Stimulated activated CD8-positive, alpha-beta memory T cell treated with anti-CD3 and anti-CD28 coated beads, Interleukin-2, amount 100 ng/mL, for 48 hours (primary cell): ENCODE measurements at regions not wholly inside any gene's neighbourhood (a gene's known extent, or its start where the extent isn't known, plus 50 kb on each side); places are given as distances from the start of the nearest gene placed in this dataset.

Experiments
- DNase-seq, 2 donors: peaks; one replicate each; pipeline ENCODE4 v3.0.0-alpha.2; 2020; ENCODE audit warnings: low read depth in 2 of 2

DNA sequence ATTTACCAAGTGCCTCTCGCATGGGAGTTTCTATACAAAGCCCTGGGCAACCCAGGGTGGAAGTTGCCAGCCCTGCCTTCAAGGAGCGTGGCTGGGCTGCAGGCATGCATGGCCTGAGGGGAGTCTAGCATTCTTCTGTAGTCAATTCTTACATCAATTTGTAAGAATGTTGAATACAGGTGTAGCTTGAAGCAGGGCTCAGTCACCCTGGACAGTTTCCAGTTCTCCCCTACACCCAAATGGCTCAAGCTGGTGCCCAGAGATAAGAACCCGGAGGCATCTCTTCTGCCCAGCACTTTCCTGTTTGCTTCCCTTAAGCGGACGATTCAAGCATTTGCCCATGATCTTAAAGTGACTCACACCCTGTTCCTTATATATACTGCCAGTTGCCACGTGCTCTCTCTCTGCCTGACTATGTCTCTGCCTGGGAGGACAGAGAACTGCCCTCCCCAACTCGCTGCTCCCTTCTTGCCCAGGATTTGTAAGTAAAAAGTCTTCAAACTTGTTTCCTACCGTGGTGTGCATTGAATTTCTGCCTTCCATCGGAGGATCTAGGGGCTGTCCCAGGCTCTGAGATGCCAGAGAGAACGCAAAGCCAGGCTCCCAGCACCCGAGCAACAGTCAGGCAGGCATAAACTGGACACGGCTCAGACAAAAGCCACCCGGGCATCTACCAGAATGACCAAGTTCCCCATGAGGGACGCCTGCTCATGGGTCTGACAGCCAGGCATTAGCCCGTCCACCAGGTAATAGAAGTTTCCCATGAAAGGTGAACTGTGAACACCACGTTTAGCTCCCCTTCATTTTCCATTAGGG is 50.9 kb upstream of the AJAP1 start:
- DNase-seq = no peak
